GM10266 (cell line): ENCODE measurements at regions not wholly inside any gene's neighbourhood (a gene's known extent, or its start where the extent isn't known, plus 50 kb on each side); places are given as distances from the start of the nearest gene placed in this dataset.

Experiments
- DNase-seq: peaks from one replicate; pipeline ENCODE4 v3.0.0; 2012; ENCODE audit errors: extremely low spot score
- TF ChIP-seq, protein P1 (sequence below): IDR thresholded peaks from 2 replicates; pipeline ENCODE4 v1.5.1; 2012; ENCODE audit warnings: mild to moderate bottlenecking, low read depth; ENCODE audit not compliant: control insufficient read depth, insufficient read depth; ENCODE audit errors: missing control alignments

- TF ChIP-seq, protein P1, sequence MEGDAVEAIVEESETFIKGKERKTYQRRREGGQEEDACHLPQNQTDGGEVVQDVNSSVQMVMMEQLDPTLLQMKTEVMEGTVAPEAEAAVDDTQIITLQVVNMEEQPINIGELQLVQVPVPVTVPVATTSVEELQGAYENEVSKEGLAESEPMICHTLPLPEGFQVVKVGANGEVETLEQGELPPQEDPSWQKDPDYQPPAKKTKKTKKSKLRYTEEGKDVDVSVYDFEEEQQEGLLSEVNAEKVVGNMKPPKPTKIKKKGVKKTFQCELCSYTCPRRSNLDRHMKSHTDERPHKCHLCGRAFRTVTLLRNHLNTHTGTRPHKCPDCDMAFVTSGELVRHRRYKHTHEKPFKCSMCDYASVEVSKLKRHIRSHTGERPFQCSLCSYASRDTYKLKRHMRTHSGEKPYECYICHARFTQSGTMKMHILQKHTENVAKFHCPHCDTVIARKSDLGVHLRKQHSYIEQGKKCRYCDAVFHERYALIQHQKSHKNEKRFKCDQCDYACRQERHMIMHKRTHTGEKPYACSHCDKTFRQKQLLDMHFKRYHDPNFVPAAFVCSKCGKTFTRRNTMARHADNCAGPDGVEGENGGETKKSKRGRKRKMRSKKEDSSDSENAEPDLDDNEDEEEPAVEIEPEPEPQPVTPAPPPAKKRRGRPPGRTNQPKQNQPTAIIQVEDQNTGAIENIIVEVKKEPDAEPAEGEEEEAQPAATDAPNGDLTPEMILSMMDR: no peak
- no peak for DNase-seq
These were observed 56.8 kb downstream of the CEBPB start for GRCh38 chr20:50247196-50248094.

- DNase-seq: no peak
These were observed 57.5 kb downstream of the CEBPB start for GRCh38 chr20:50248104-50248641.

DNA sequence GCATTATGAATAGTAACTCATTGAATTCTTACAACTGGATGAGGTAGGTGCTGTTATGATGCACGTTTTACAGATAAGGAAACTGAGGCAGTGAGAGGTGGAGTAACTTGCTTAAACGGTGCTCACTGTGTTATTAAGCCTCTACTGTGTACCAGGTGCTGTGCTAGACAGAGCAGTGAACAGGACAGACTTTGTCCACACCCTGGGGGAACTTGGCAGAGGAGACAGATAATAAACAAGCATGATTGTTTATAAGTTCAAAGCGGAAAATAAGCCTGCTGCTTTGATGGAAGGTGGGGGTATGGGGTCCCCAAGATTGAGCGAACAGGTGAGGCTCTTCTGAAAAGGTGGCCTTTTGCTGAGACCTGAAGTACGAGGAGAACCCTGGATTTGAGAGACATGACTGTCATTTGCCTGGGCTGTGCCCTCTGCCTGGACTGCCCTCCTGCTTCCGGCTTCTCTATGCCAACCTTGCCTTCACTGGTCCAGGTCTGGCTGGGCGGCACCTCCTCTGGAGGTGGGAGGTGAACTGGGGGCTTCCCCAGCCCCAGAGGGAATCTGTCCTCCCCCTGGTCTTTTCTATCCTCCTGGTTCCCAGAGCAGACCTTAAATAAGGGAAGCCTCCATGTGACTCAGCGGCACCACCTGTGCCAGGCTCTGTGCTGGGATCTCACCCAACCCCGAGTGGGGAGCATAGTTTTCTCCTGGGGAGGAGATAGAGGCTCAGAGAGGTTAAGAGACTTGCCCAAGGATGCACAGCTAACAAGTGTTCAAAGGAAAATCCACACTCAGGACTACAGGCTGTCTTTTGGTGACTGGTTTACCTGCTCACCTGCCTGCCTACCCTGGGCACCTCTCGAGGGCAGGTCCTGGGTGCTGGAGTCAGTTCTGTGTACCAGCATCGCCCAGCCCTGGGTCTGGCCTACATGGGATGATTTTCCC lies 59.1 kb downstream of the CEBPB start:
- TF ChIP-seq, protein P1: no peak
- DNase-seq: no peak

More at GRCh38 chr20:50248104-50248641, 57.5 kb downstream of the CEBPB start:
- TF ChIP-seq, protein P1: no peak

- TF ChIP-seq, protein P1: no peak
- no peak for DNase-seq
These were observed 60.2 kb downstream of the CEBPB start for GRCh38 chr20:50250679-50251382.

DNA sequence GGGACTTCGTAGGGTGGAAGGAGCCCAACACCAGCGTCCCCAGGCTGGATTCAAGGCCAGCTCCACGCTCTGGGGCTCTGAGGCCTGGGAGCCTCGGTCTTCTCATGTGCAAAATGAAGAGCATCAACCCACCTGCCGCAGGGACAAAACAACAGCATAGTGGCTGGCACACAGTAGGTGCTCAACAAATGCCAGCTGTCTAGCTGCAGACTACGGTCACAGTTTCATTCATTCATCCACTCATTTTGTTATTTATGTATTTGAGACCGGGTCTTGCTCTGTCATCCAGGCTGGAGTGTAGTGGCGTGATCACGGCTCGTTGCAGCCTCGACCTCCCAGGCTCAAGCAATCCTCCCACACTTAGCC lies 60.7 kb downstream of the CEBPB start:
- no peak for DNase-seq

DNA sequence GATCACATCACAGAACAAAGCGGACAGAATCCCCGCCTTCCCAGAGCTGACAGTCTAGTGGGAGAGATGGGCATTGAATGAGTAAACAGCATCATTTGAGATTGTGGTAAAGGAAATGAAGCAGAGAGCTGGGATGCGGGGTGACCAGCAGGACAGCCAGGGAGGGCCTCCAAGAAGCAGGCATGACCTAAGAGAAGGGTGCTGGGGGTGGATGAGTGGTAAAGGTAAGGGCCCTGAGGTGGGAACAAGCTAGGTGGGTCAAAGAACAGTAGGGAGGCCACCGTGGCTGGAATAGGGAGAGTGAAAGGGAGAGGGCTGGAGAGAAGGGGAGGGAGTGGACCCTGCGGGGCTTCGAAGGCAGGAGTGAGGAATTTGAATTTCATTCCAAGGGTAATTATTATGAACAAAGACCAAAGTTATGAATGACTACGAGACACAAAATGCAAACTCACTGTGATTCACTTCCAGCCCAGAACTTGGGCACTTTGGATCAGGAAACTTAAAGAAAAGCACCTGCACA lies 61.4 kb downstream of the CEBPB start:
- TF ChIP-seq, protein P1: no peak
- no peak for DNase-seq

More for the DNA sequence above, 60.7 kb downstream of the CEBPB start:
- TF ChIP-seq, protein P1: no peak
